ENCODE measurements at regions not wholly inside any gene's neighbourhood (a gene's known extent, or its start where the extent isn't known, plus 50 kb on each side); places are given as distances from the start of the nearest gene placed in this dataset.

DNA sequence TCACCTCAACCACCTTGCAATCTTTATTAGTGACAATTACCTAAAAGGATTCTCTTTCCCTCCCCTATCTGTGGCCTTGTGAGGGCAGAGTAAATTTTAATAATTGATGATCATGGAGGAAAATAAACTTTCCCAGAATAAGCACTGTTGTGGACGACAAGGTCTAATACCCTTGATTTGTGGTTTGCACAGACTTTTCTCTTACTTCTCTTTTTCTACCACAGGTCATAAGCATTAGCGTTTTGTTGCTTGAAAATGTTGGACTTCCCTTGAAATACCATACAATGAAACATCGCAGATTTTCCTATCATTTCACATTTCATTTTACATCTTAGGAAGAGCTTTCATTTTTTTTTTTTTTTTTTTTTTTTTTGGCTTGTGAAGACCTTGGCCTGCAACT, 188.1 kb upstream of the TMEM72 start:
- DNase-seq (ENCODE audit: low spot score), result no peak
- no peak overlapping the region for H2AFZ ChIP-seq
- TF ChIP-seq, protein P1, sequence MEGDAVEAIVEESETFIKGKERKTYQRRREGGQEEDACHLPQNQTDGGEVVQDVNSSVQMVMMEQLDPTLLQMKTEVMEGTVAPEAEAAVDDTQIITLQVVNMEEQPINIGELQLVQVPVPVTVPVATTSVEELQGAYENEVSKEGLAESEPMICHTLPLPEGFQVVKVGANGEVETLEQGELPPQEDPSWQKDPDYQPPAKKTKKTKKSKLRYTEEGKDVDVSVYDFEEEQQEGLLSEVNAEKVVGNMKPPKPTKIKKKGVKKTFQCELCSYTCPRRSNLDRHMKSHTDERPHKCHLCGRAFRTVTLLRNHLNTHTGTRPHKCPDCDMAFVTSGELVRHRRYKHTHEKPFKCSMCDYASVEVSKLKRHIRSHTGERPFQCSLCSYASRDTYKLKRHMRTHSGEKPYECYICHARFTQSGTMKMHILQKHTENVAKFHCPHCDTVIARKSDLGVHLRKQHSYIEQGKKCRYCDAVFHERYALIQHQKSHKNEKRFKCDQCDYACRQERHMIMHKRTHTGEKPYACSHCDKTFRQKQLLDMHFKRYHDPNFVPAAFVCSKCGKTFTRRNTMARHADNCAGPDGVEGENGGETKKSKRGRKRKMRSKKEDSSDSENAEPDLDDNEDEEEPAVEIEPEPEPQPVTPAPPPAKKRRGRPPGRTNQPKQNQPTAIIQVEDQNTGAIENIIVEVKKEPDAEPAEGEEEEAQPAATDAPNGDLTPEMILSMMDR (IDR thresholded peaks at IDR 0.05; ENCODE audit: poor library complexity), result no peak
- TF ChIP-seq EZH2phosphoT487 (IDR thresholded peaks at IDR 0.05; ENCODE audit: low read depth, severe bottlenecking, unreplicated experiment) (no peak), EZH2 (IDR thresholded peaks at IDR 0.05; ENCODE audit: borderline replicate concordance) (no peak)
- H3K36me3 ChIP-seq (replicated peaks; ENCODE audit: insufficient read depth, low read depth), result no peaks in the 10 kb centered on the region
- H3K27me3 ChIP-seq, result no peaks in the 10 kb centered on the region
- H3K4me3 ChIP-seq, result no peak overlapping the region
- 95% methylated on average over 3 of the region's 3 CpGs for WGBS (ENCODE audit: low lambda C conversion rate, missing lambda C conversion rate)
- H3K9me3 ChIP-seq (ENCODE audit: low read depth), result no peaks in the 10 kb centered on the region
- no peaks in the 10 kb centered on the region for H3K9me2 ChIP-seq (replicated peaks; ENCODE audit: insufficient read depth)
- no peak overlapping the region for H3K27ac ChIP-seq
- no peaks in the 10 kb centered on the region for H3K4me1 ChIP-seq (ENCODE audit: insufficient read depth)
- H3K4me2 ChIP-seq, result no peak overlapping the region
- no peaks in the 10 kb centered on the region for H3K79me2 ChIP-seq
- no peaks in the 10 kb centered on the region for H4K20me1 ChIP-seq (ENCODE audit: insufficient read depth, poor library complexity, severe bottlenecking)

DNA sequence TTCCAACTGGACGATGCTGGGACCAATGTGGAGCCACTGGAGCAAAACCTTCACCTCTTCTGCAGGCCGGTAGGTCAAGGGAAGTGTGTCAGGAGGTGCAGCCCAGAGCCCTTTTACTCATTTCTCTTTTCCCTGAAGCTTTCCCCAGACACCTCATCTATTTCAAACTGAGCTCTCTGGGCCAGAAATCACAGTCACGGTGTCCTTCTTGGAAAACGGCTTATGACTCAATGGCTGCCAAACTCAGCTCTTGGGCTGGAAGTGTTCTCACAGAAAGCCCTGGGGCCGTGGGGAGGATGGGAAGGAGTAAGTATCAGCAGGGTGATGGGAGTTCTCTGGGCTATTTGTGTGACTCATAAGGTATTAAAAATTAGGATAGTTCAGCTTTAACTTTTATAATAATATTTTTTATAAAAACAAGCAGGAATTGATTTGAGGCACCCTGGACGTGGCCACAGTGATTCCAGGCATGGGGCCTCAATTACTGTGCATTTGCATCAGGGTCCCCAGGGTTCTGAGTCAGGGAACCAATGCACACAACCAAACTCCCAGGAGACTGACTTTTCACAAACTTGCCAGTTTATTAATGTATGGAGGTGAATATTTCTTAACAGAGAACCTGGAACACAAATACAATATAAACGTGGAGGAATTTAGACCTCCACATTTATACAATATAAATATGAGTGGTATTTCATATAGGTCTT, 187.4 kb upstream of the TMEM72 start:
- H3K79me2 ChIP-seq, result no peaks in the 10 kb centered on the region
- no peaks in the 10 kb centered on the region for H3K27me3 ChIP-seq
- no peak overlapping the region for H3K4me3 ChIP-seq
- no peaks in the 10 kb centered on the region for H3K36me3 ChIP-seq (replicated peaks; ENCODE audit: insufficient read depth, low read depth)
- 90% methylated on average over 7 of the region's 7 CpGs for WGBS (ENCODE audit: low lambda C conversion rate, missing lambda C conversion rate)
- H3K4me2 ChIP-seq, result no peak overlapping the region
- no peaks in the 10 kb centered on the region for H3K4me1 ChIP-seq (ENCODE audit: insufficient read depth)
- no peaks in the 10 kb centered on the region for H4K20me1 ChIP-seq (ENCODE audit: insufficient read depth, poor library complexity, severe bottlenecking)
- no peak for TF ChIP-seq EZH2 (IDR thresholded peaks at IDR 0.05; ENCODE audit: borderline replicate concordance)
- no peak for TF ChIP-seq EZH2phosphoT487 (IDR thresholded peaks at IDR 0.05; ENCODE audit: low read depth, severe bottlenecking, unreplicated experiment)
- no peak overlapping the region for H3K27ac ChIP-seq
- H3K9me3 ChIP-seq (ENCODE audit: low read depth), result no peaks in the 10 kb centered on the region
- H2AFZ ChIP-seq, result no peak overlapping the region
- DNase-seq (ENCODE audit: low spot score), result no peak
- no peaks in the 10 kb centered on the region for H3K9me2 ChIP-seq (replicated peaks; ENCODE audit: insufficient read depth)

DNA sequence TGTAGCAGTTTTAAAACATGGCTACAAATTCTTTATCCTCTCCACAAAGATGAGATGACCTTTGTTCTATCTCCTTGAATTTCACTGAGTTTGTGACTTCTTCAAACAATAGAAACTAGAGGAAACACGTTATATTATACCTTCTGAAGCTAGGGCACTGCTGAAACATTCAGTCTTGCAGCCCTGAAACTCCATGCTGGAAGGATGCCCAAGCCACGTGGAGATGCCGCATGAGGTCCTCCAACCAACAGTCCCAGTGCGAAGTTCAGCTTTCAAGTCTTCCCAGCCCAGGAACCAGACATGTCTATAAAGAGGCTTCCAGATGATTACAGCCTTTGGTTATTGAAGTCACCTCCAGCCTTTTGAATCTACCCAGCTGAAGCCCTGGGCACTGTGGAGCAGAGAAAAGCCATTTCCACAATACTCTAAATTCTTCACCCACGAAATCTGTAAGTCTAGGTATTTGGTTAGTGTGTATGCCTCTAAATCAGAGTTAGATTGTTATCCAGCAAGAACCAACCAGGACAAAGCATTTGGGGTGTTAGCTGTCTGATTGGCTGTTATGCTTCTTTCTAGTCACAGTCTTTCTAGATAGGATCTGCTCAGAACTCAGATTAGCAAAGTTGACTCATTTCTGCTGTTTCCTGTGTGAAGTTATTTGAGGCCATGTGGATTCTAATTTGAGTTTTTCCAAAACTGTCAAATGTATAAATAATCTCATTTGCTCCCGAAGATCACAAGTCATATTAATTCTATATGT, 186.5 kb upstream of the TMEM72 start:
- no peak for DNase-seq (ENCODE audit: low spot score)
- no peaks in the 10 kb centered on the region for H3K4me1 ChIP-seq (ENCODE audit: insufficient read depth)
- no peak overlapping the region for H2AFZ ChIP-seq
- H3K27me3 ChIP-seq, result no peaks in the 10 kb centered on the region
- H3K9me3 ChIP-seq (ENCODE audit: low read depth), result no peaks in the 10 kb centered on the region
- H3K27ac ChIP-seq, result no peak overlapping the region
- H3K36me3 ChIP-seq (replicated peaks; ENCODE audit: insufficient read depth, low read depth), result no peaks in the 10 kb centered on the region
- no peak overlapping the region for H3K4me2 ChIP-seq
- no peak overlapping the region for H3K4me3 ChIP-seq
- no peaks in the 10 kb centered on the region for H3K79me2 ChIP-seq
- no peaks in the 10 kb centered on the region for H3K9me2 ChIP-seq (replicated peaks; ENCODE audit: insufficient read depth)
- 86% methylated on average over 6 of the region's 6 CpGs for WGBS (ENCODE audit: low lambda C conversion rate, missing lambda C conversion rate)
- TF ChIP-seq EZH2 (IDR thresholded peaks at IDR 0.05; ENCODE audit: borderline replicate concordance) (no peak), EZH2phosphoT487 (IDR thresholded peaks at IDR 0.05; ENCODE audit: low read depth, severe bottlenecking, unreplicated experiment) (no peak)
- TF ChIP-seq, protein P1 (IDR thresholded peaks at IDR 0.05; ENCODE audit: poor library complexity), result no peak
- H4K20me1 ChIP-seq (ENCODE audit: insufficient read depth, poor library complexity, severe bottlenecking), result no peaks in the 10 kb centered on the region

DNA sequence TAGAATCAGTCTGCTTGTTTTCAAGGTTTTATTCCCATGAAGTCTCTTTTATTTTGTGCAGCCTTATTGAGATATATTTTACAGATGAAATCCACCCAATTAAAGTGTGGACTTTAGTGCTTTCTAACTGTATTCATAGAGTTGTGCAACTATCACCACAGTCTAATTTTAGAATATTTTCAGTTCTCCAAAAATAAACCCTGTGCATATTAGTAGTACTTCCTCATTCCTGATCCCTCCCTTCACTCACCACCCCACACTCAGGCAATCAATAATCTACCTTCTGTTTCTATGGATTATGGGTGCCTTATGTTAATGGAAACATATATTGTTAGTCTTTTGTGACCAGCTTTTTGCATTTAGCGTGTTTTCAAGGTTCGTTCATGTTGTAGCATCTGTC, 185.7 kb upstream of the TMEM72 start:
- Histone ChIP-seq H2AFZ (no peak overlapping the region), H4K20me1 (ENCODE audit: insufficient read depth, poor library complexity, severe bottlenecking) (no peaks in the 10 kb centered on the region), H3K27me3 (no peaks in the 10 kb centered on the region), H3K79me2 (no peaks in the 10 kb centered on the region), H3K36me3 (replicated peaks; ENCODE audit: insufficient read depth, low read depth) (no peaks in the 10 kb centered on the region), H3K4me1 (ENCODE audit: insufficient read depth) (no peaks in the 10 kb centered on the region), H3K4me3 (no peak overlapping the region), H3K4me2 (no peak overlapping the region), H3K27ac (no peak overlapping the region), H3K9me3 (ENCODE audit: low read depth) (no peaks in the 10 kb centered on the region), H3K9me2 (replicated peaks; ENCODE audit: insufficient read depth) (no peaks in the 10 kb centered on the region)
- no peak for DNase-seq (ENCODE audit: low spot score)
- WGBS (ENCODE audit: low lambda C conversion rate, missing lambda C conversion rate), result 96% methylated on average over 2 of the region's 2 CpGs
- TF ChIP-seq, protein P1 (IDR thresholded peaks at IDR 0.05; ENCODE audit: poor library complexity), result no peak
- TF ChIP-seq EZH2phosphoT487 (IDR thresholded peaks at IDR 0.05; ENCODE audit: low read depth, severe bottlenecking, unreplicated experiment), result no peak
- no peak for TF ChIP-seq EZH2 (IDR thresholded peaks at IDR 0.05; ENCODE audit: borderline replicate concordance)

All from hepatocyte (in vitro differentiated cells).